Urothelium cell line (cell line): ENCODE measurements at regions not wholly inside any gene's neighbourhood (a gene's known extent, or its start where the extent isn't known, plus 50 kb on each side); places are given as distances from the start of the nearest gene placed in this dataset.
"Not testable (repeated sequence)": the region's sequence is repeated elsewhere in the genome, so short reads cannot be mapped to it uniquely, and the experiment has no call there.

Source experiments
- DNase-seq: peaks from one replicate; pipeline ENCODE4 v3.0.0; 2011; ENCODE audit warnings: low spot score, mixed read lengths
- FAIRE-seq: peaks from 2 replicates; lab custom pipeline; 2011; peaks lifted over from hg19 to GRCh38; lab: Jason Lieb, UNC

- DNase-seq: no peak
- FAIRE-seq: no peak
Measured at GRCh38 chr13:69649063-69649392, 458.6 kb upstream of the ATXN8OS start.

GRCh38 chr13:69648340-69649062, 459.1 kb upstream of the ATXN8OS start:
- DNase-seq: no peak

DNA sequence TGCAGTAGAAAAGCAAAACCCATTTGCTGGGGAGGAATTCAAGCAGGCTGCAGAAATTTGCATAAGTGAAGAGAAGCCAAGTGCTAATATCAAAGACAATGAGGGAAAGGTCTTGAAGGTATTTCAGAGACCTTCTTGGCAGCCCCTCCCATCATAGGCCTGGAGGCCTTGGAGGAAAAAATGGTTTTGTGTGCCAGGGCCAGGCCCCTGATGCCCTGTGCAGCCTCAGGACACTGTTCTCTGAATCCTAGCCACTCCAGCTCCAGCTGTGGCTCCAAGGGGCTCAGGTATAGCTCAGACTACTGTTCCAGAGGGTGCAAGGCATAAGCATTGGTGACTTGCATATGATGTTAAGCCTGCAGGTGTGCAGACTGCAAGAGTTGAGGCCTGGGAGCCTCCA, 463.2 kb upstream of the ATXN8OS start:
- no peak for FAIRE-seq

More at GRCh38 chr13:69648340-69649062, 459.1 kb upstream of the ATXN8OS start:
- FAIRE-seq: no peak

GRCh38 chr13:69641773-69642172, 465.9 kb upstream of the ATXN8OS start:
- FAIRE-seq (no peak), DNase-seq (no peak)

More for the DNA sequence above, 463.2 kb upstream of the ATXN8OS start:
- no peak for DNase-seq

- FAIRE-seq: no peak
Measured at GRCh38 chr13:69633044-69633443, 474.6 kb upstream of the ATXN8OS start.

GRCh38 chr13:69623973-69624372, 483.7 kb upstream of the ATXN8OS start:
- FAIRE-seq: no peak
- no peak for DNase-seq

More at GRCh38 chr13:69633044-69633443, 474.6 kb upstream of the ATXN8OS start:
- no peak for DNase-seq

GRCh38 chr13:69619651-69620050, 488.0 kb upstream of the ATXN8OS start:
- FAIRE-seq (no peak), DNase-seq (no peak)

DNA sequence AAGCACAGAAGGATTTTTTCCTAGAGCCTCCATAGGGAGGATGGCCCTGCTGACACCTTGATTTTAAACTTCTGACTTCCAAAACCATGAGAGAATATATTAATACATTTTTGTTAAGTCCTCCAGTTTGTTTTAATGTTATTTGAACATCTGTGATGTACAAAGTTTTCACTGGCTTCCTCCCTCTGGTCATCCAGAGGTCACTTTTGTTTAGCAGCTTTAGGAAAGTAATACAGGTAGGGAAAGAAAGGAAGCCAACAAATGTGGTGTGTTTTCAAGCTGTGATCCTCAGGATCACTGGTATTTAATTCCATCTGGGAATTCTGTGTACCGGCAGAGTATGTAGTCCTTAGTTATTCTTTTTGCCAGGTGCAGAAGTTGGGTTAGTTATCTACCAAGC, 488.8 kb upstream of the ATXN8OS start:
- FAIRE-seq (no peak), DNase-seq (no peak)

DNA sequence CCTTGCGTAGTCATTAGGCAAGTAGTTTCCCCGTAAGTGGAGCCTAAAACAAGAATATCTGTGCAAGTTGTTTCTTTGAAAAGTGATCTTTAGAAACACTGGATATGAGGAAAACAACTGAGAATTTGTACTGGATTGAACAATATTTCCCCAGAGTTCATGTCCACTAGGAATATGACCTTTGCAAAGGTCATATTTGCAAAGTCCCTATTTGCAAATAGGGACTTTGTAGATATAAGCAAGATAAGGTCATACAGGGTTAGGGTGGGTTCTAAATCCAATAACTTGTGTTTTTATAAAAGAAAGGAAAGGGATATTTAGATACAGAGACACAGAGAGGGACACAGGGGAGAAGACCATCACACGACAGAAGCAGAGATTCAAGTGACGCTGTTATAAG, 489.2 kb upstream of the ATXN8OS start:
- no peak for DNase-seq
- no peak for FAIRE-seq

GRCh38 chr13:69617587-69617986, 490.0 kb upstream of the ATXN8OS start:
- FAIRE-seq (no peak), DNase-seq (no peak)

DNA sequence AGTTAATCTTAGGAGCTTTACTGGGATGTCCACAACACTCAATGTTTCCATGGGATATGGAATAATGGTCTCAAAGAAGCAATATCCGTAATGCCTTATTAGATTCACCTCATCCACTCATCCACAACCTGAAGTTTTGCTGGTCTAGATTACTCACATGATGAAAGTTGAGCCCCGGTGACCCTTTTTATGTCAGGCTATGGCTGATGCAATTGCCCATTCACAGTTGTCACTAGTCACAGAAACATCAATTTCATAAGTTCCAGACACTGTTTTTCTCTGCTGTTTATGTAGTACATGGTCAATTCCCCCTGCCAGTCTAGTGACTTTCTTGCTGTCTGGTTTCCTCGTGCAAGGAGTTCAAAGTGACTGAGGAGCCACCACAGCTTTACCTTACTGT, 491.2 kb upstream of the ATXN8OS start:
- DNase-seq (no peak), FAIRE-seq (no peak)

DNA sequence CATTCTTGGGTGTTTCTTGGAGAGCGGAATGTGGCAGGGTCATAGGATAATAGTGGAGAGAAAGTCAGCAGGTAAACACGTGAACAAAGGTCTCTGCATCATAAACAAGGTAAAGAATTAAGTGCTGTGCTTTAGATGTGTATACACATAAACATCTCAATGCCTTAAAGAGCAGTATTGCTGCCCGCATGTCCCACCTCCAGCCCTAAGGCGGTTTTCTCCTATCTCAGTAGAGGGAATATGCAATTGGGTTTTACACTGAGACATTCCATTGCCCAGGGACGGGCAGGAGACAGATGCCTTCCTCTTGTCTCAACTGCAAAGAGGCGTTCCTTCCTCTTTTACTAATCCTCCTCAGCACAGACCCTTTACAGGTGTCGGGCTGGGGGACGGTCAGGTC, 492.6 kb upstream of the ATXN8OS start:
- not testable (repeated sequence) for DNase-seq, FAIRE-seq

GRCh38 chr13:69604698-69605097, 502.9 kb upstream of the ATXN8OS start:
- FAIRE-seq: no peak
- DNase-seq: no peak

DNA sequence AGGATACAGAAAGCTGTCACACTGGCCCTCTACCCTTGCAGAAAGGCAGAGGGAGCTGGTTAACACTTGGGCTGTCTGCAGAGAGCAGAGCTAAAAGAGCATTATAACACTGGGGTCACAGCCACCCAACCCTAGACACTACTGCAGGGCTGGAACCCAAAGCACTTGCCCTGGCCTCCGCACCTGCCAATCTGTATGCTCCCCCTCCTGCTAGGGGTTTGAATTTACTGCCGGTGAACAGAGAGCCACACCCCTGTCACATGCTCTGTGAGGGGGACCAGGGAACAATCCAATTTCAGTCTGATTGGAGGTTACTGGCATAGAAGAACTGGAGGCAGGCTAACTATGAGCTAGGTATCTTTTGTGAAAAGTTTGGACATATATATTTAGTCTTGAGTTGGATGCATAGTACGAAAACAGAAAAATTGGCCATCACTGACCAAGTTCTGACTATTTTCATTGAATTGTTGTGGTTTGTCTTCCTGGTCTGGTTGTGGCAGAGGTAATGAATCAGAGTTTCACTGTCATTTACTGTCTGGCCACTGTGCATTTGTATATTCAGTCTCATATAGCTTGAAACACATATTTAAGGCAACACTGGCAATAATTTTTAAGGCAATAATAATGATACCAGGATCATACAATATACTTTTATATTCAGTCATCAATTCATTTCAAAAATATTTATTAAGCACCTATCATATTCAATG, 504.3 kb upstream of the ATXN8OS start:
- DNase-seq (no peak), FAIRE-seq (no peak)

DNA sequence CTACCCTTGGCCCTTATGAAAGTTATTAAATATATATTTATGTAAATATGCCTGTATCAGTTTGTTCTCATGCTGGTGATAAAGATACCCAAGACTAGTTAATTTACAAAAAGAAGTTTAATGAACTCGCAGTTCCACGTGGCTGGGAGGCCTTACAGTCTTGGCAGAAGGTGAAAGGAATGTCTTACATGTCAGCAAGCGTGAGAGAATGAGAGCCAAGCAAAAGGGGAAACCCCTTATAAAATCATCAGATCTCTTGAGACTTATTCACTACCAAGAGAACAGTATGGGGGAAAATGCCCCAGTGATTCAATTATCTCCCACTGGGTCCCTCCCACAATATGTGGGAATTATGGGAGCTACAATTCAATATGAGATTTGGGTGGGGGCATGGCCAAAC, 506.0 kb upstream of the ATXN8OS start:
- no peak for DNase-seq
- FAIRE-seq: no peak

DNA sequence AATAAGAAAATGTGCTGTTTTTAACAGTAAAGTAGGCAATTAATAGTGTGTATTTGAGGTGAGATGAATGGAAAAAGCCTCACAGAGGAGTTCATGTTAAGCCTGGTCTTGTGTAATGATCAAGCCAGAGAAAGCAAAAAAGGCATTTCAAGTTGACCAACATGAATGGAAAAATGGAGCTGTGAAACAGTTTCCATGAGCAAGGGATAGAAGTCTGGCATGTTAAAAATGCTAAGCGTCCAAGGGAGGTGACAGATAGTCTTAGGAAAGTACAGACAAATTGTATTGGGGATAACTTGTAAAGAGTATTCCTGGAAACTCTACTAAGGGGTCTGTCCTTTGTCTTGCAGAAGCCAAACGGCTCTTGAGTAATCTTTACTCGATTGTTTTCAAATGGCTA, 506.8 kb upstream of the ATXN8OS start:
- FAIRE-seq (no peak), DNase-seq (no peak)

DNA sequence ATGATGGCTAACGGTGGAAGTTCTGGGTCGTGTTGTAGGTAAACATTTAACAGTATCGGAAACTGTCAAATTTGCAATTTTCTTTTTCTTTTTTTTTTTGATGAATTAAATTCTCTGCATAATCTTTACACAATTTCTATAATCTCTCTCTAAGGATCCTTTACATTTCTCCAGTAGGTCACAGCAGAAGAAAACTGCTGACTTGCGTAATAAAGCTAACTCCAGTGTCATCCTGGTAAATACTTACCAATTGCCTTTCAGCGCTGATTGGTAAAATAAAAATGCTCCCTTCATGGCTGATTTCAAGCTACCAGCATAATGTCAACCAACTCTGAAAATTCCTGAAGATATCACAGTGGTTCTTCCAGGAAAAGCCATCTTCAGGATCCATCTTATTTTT, 510.5 kb upstream of the ATXN8OS start:
- DNase-seq (no peak), FAIRE-seq (no peak)

GRCh38 chr13:69595181-69595580, 512.4 kb upstream of the ATXN8OS start:
- FAIRE-seq: no peak
- no peak for DNase-seq

DNA sequence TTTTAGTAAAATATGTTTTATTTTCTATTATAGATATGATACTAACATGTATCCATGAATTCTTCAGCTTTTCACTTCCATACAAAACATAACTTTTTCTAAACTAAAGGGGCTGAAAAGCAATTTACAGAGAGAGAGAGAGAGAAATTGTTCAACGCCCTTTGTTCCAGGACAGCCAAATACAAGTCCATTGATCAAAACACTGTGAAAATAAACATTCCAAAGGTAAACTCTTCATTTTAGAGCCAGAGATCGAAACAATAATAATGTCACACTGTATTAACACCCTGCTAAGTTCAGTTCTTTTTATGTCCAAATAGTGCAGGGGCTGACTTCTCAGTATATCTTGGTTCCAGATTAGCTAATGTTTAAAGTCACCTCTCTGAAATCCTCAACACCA, 516.2 kb upstream of the ATXN8OS start:
- no peak for FAIRE-seq
- no peak for DNase-seq

DNA sequence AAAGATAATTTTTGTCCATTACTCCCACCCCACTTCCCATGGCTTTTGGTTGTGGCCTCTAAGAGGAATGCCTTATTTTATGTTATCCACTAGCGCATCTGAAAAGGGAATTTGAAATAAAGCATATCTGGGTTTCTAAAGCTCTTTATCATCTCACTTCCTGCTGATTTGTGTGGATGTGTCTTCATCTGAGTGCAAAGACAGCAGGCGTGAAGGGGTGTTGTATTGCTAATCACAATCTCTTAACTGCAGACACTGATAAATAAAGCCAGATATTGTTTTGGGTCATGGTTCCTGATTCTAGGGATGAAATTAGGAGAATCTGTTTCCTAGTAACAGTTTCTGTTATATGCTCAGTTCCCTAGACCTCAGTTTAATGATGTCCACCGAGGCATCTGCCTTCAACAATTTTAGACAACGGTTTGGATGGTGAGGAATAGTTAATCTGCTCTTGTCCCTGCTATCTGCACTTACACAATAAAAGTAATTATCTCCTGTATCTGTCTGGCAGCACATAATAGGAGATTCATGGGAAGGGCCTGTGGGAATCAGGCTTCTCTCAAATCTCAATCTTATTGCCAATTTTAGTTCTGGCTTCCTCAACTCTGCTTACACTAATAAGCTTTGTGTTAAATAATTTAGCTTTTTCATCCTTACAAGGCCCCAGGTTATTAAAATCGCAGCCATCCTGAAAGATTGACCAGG, 517.9 kb upstream of the ATXN8OS start:
- no peak for DNase-seq
- FAIRE-seq: no peak

DNA sequence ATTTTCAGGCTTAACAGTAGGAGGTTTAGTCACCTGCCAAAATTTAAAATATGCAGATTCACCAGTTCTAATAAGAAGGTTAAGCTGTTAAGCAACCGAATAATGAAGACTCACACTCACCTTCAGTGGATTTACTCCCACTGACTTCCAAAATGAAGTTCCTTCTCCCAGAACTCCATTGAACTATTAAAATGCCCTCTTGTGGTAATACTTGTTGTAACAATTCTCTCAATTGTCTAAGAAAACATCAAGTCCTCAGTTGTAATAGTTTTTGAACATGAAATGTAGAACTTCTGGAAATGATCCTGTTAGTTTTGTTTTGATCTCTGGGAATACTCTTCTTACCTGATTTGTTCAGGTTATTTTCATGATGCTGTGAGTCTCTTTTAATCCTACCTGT, 522.0 kb upstream of the ATXN8OS start:
- no peak for DNase-seq
- no peak for FAIRE-seq

GRCh38 chr13:69580255-69580654, 527.4 kb upstream of the ATXN8OS start:
- no peak for FAIRE-seq

More at GRCh38 chr13:69580255-69580654, 527.4 kb upstream of the ATXN8OS start:
- no peak for DNase-seq
